ENCODE measurements at regions not wholly inside any gene's neighbourhood (a gene's known extent, or its start where the extent isn't known, plus 50 kb on each side); places are given as distances from the start of the nearest gene placed in this dataset.

- no peak overlapping the region for H3K4ac ChIP-seq (ENCODE audit: low read length)
- no peaks in the 10 kb centered on the region for H3K27me3 ChIP-seq (ENCODE audit: control insufficient read depth in 3 of 3, insufficient read depth in 3 of 3, low read depth in 1 of 3, low read length in 3 of 3)
Observed at GRCh38 chr15:52872036-52872818, 82.1 kb upstream of the ONECUT1 start.

GRCh38 chr15:52870015-52870414, 79.9 kb upstream of the ONECUT1 start:
- H2BK5ac ChIP-seq (ENCODE audit: low read length): no peak overlapping the region
- no peaks in the 10 kb centered on the region for H3K27me3 ChIP-seq (ENCODE audit: control insufficient read depth in 3 of 3, insufficient read depth in 3 of 3, low read depth in 1 of 3, low read length in 3 of 3)
- DNase-seq (ENCODE audit: low spot score): no peak
- H3K27ac ChIP-seq (replicated peaks; ENCODE audit: low read length): no peak overlapping the region
- no peak overlapping the region for H2BK15ac ChIP-seq (ENCODE audit: low read length)
- no peak overlapping the region for H3K4me3 ChIP-seq (ENCODE audit: low read length in 2 of 2)
- H3K9me3 ChIP-seq (replicated peaks in 1 of 2; ENCODE audit: control insufficient read depth in 2 of 2, insufficient read depth in 1 of 2, low read depth in 1 of 2, low read length in 2 of 2): no peaks in the 10 kb centered on the region
- no peak overlapping the region for H3K4ac ChIP-seq (ENCODE audit: low read length)
- no peaks in the 10 kb centered on the region for H3K36me3 ChIP-seq (replicated peaks in 1 of 2; ENCODE audit: control insufficient read depth in 2 of 2, insufficient read depth in 2 of 2, low read length in 2 of 2)
- no peak overlapping the region for H2BK120ac ChIP-seq (ENCODE audit: low read depth, low read length)
- H3K79me1 ChIP-seq (ENCODE audit: low read depth, low read length): no peaks in the 10 kb centered on the region
- no peak overlapping the region for H2AFZ ChIP-seq (ENCODE audit: low read length)
- H3K23ac ChIP-seq (ENCODE audit: low read depth, low read length, poor library complexity): no peak overlapping the region
- H4K91ac ChIP-seq (ENCODE audit: low read depth, low read length, poor library complexity): no peak overlapping the region
- H3K4me2 ChIP-seq (ENCODE audit: insufficient read depth, low read length, poor library complexity, severe bottlenecking): no peak overlapping the region
- no peak overlapping the region for H2BK12ac ChIP-seq (ENCODE audit: low read length)
- no peak overlapping the region for H4K8ac ChIP-seq (ENCODE audit: low read depth, low read length)
- H3K14ac ChIP-seq (ENCODE audit: low read length): no peak overlapping the region
- H2AK5ac ChIP-seq (ENCODE audit: low read depth, low read length): no peak overlapping the region
- no peak overlapping the region for H3K18ac ChIP-seq (ENCODE audit: low read length)
- no peak overlapping the region for H3K9ac ChIP-seq (ENCODE audit: low read depth, low read length, poor library complexity)
- WGBS, 2 donors (ENCODE audit: extremely low coverage in 2 of 2, insufficient read length in 2 of 2, insufficient replicate concordance in 1 of 2): 100% methylated on average over 2 of the region's 3 CpGs; no CpG with 5 or more reads in 1 of the 2 donors
- no peaks in the 10 kb centered on the region for H3K4me1 ChIP-seq (ENCODE audit: control insufficient read depth in 2 of 2, insufficient read depth in 1 of 2, low read depth in 1 of 2, low read length in 2 of 2)

More at GRCh38 chr15:52872036-52872818, 82.1 kb upstream of the ONECUT1 start:
- Histone ChIP-seq H2AFZ (ENCODE audit: low read length) (no peak overlapping the region), H3K4me1 (ENCODE audit: control insufficient read depth in 2 of 2, insufficient read depth in 1 of 2, low read depth in 1 of 2, low read length in 2 of 2) (peaks cover 2 to 11% of the 10 kb centered on the region in 2 donors), H3K9me3 (replicated peaks in 1 of 2; ENCODE audit: control insufficient read depth in 2 of 2, insufficient read depth in 1 of 2, low read depth in 1 of 2, low read length in 2 of 2) (no peaks in the 10 kb centered on the region), H2BK12ac (ENCODE audit: low read length) (no peak overlapping the region), H4K8ac (ENCODE audit: low read depth, low read length) (no peak overlapping the region), H2BK5ac (ENCODE audit: low read length) (no peak overlapping the region), H3K79me1 (ENCODE audit: low read depth, low read length) (no peaks in the 10 kb centered on the region), H2AK5ac (ENCODE audit: low read depth, low read length) (no peak overlapping the region), H3K18ac (ENCODE audit: low read length) (peak overlapping the region; percentile 9), H3K9ac (ENCODE audit: low read depth, low read length, poor library complexity) (no peak overlapping the region), H3K36me3 (replicated peaks in 1 of 2; ENCODE audit: control insufficient read depth in 2 of 2, insufficient read depth in 2 of 2, low read length in 2 of 2) (no peaks in the 10 kb centered on the region), H3K23ac (ENCODE audit: low read depth, low read length, poor library complexity) (no peak overlapping the region), H3K27ac (replicated peaks; ENCODE audit: low read length) (no peak overlapping the region), H4K91ac (ENCODE audit: low read depth, low read length, poor library complexity) (no peak overlapping the region), H2BK120ac (ENCODE audit: low read depth, low read length) (no peak overlapping the region), H3K4me3 (ENCODE audit: low read length in 2 of 2) (no peak overlapping the region), H3K14ac (ENCODE audit: low read length) (no peak overlapping the region), H3K4me2 (ENCODE audit: insufficient read depth, low read length, poor library complexity, severe bottlenecking) (no peak overlapping the region), H2BK15ac (ENCODE audit: low read length) (no peak overlapping the region)
- DNase-seq (ENCODE audit: low spot score): no peak
- no CpG with 5 or more reads among the region's 8 CpGs for WGBS, 2 donors (ENCODE audit: extremely low coverage in 2 of 2, insufficient read length in 2 of 2, insufficient replicate concordance in 1 of 2)

DNA sequence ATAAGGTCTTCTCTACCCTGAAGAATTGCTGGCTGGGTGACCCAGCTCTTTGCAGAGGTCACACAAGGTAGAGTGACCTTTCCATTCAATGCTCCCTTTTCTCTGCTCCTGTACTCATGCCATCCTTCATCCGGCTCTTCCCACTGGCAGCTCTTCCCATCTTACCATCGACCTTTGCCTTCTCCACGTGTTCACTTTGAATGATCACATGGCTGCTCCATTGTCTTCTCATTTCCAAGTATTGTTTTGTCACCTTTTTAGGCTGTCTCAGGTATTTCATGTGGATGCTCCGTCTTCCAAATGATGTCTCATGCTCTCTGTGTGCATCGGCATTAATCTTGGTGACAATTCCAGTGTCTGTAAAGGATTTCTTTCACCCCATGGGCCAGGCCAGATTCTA, 76.6 kb upstream of the ONECUT1 start:
- Histone ChIP-seq H3K79me1 (ENCODE audit: low read depth, low read length) (no peaks in the 10 kb centered on the region), H3K27ac (replicated peaks; ENCODE audit: low read length) (no peak overlapping the region), H2BK120ac (ENCODE audit: low read depth, low read length) (no peak overlapping the region), H3K14ac (ENCODE audit: low read length) (no peak overlapping the region), H3K27me3 (ENCODE audit: control insufficient read depth in 3 of 3, insufficient read depth in 3 of 3, low read depth in 1 of 3, low read length in 3 of 3) (no peaks in the 10 kb centered on the region), H3K23ac (ENCODE audit: low read depth, low read length, poor library complexity) (no peak overlapping the region), H3K4me3 (ENCODE audit: low read length in 2 of 2) (no peak overlapping the region), H3K9ac (ENCODE audit: low read depth, low read length, poor library complexity) (no peak overlapping the region), H2AK5ac (ENCODE audit: low read depth, low read length) (no peak overlapping the region), H2BK15ac (ENCODE audit: low read length) (no peak overlapping the region), H3K4ac (ENCODE audit: low read length) (no peak overlapping the region), H3K4me1 (ENCODE audit: control insufficient read depth in 2 of 2, insufficient read depth in 1 of 2, low read depth in 1 of 2, low read length in 2 of 2) (no peaks in the 10 kb centered on the region), H2AFZ (ENCODE audit: low read length) (no peak overlapping the region), H3K36me3 (replicated peaks in 1 of 2; ENCODE audit: control insufficient read depth in 2 of 2, insufficient read depth in 2 of 2, low read length in 2 of 2) (no peaks in the 10 kb centered on the region), H3K18ac (ENCODE audit: low read length) (no peak overlapping the region), H3K4me2 (ENCODE audit: insufficient read depth, low read length, poor library complexity, severe bottlenecking) (no peak overlapping the region), H3K9me3 (replicated peaks in 1 of 2; ENCODE audit: control insufficient read depth in 2 of 2, insufficient read depth in 1 of 2, low read depth in 1 of 2, low read length in 2 of 2) (peaks cover 0 to 2% of the 10 kb centered on the region in 2 donors), H2BK12ac (ENCODE audit: low read length) (no peak overlapping the region), H2BK5ac (ENCODE audit: low read length) (no peak overlapping the region), H4K91ac (ENCODE audit: low read depth, low read length, poor library complexity) (no peak overlapping the region), H4K8ac (ENCODE audit: low read depth, low read length) (no peak overlapping the region)
- no CpG with 5 or more reads among the region's 5 CpGs for WGBS, 2 donors (ENCODE audit: extremely low coverage in 2 of 2, insufficient read length in 2 of 2, insufficient replicate concordance in 1 of 2)
- no peak for DNase-seq (ENCODE audit: low spot score)

DNA sequence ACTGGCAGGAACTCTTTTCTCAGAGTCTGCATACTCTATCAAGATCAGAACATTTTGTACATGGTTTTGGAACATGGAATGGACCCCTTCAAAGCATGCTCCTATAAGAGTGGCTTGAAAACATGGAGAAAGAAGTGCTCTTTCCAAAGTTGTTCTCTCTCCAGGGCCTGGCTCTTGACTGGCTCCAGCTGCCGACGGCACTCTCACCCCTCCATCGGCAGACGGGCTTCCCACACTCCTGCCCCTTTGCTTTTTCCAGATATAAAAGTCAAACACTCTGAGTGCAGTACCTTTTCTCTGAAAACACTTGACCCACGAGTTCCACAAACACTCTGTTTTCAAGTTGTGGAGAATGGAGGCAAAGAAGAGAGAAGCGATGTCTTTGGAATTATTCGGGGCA, 72.5 kb upstream of the ONECUT1 start:
- H3K4me1 ChIP-seq (ENCODE audit: control insufficient read depth in 2 of 2, insufficient read depth in 1 of 2, low read depth in 1 of 2, low read length in 2 of 2): peaks cover 9 to 10% of the 10 kb centered on the region in 2 donors
- no peak overlapping the region for H3K23ac ChIP-seq (ENCODE audit: low read depth, low read length, poor library complexity)
- H3K27ac ChIP-seq (replicated peaks; ENCODE audit: low read length): no peak overlapping the region
- H3K79me1 ChIP-seq (ENCODE audit: low read depth, low read length): no peaks in the 10 kb centered on the region
- no peak overlapping the region for H2BK5ac ChIP-seq (ENCODE audit: low read length)
- no CpG with 5 or more reads among the region's 7 CpGs for WGBS, 2 donors (ENCODE audit: extremely low coverage in 2 of 2, insufficient read length in 2 of 2, insufficient replicate concordance in 1 of 2)
- no peaks in the 10 kb centered on the region for H3K36me3 ChIP-seq (replicated peaks in 1 of 2; ENCODE audit: control insufficient read depth in 2 of 2, insufficient read depth in 2 of 2, low read length in 2 of 2)
- H2AFZ ChIP-seq (ENCODE audit: low read length): no peak overlapping the region
- no peak overlapping the region for H4K8ac ChIP-seq (ENCODE audit: low read depth, low read length)
- no peak for DNase-seq (ENCODE audit: low spot score)
- no peak overlapping the region for H2BK120ac ChIP-seq (ENCODE audit: low read depth, low read length)
- H3K9ac ChIP-seq (ENCODE audit: low read depth, low read length, poor library complexity): no peak overlapping the region
- no peak overlapping the region for H3K14ac ChIP-seq (ENCODE audit: low read length)
- H4K91ac ChIP-seq (ENCODE audit: low read depth, low read length, poor library complexity): no peak overlapping the region
- no peak overlapping the region for H2BK15ac ChIP-seq (ENCODE audit: low read length)
- H3K27me3 ChIP-seq (ENCODE audit: control insufficient read depth in 3 of 3, insufficient read depth in 3 of 3, low read depth in 1 of 3, low read length in 3 of 3): no peaks in the 10 kb centered on the region
- H3K9me3 ChIP-seq (replicated peaks in 1 of 2; ENCODE audit: control insufficient read depth in 2 of 2, insufficient read depth in 1 of 2, low read depth in 1 of 2, low read length in 2 of 2): peaks cover 0 to 4% of the 10 kb centered on the region in 2 donors
- H3K4ac ChIP-seq (ENCODE audit: low read length): no peak overlapping the region
- H3K4me2 ChIP-seq (ENCODE audit: insufficient read depth, low read length, poor library complexity, severe bottlenecking): no peak overlapping the region
- H3K18ac ChIP-seq (ENCODE audit: low read length): no peak overlapping the region
- no peak overlapping the region for H3K4me3 ChIP-seq (ENCODE audit: low read length in 2 of 2)
- H2BK12ac ChIP-seq (ENCODE audit: low read length): no peak overlapping the region
- H2AK5ac ChIP-seq (ENCODE audit: low read depth, low read length): no peak overlapping the region
